ENCODE measurements at regions not wholly inside any gene's neighbourhood (a gene's known extent, or its start where the extent isn't known, plus 50 kb on each side); places are given as distances from the start of the nearest gene placed in this dataset.
"Not testable (repeated sequence)": the region's sequence is repeated elsewhere in the genome, so short reads cannot be mapped to it uniquely, and the experiment has no call there.

DNA sequence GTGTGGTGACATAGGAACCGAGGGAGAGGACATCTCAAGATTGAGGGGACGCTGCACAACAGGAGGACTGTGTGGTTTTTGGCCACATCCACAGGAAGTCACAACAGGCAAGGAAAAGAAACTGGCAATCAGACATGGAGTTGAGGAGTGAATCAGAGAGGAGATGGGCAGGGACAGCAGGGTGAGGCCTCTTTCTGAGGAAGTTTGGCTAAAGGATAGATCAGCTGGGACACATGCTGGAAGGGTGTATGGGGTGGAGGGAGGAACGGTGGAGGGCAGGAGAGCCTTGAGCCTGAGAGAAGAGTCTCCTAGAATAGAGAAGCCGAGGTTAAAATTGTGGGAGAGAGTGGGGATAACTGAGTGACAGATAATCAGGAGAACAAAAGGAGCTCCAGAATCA, 75.1 kb upstream of the CIDEA start:
- H3K4me2 ChIP-seq (ENCODE audit: low read depth, low read length) = peak overlapping the region; percentile 27; the same call in 1 of the 2 replicates
- ATAC-seq; H4K20me1 ChIP-seq (ENCODE audit: insufficient read depth, low read length); H3K27me3 ChIP-seq (ENCODE audit: control insufficient read depth in 1 of 2, insufficient read depth in 2 of 2, low read length in 2 of 2); FAIRE-seq; CTCF ChIA-PET (ENCODE audit: low intra/inter-chr PET ratio, low total read pairs); H3K9ac ChIP-seq (ENCODE audit: insufficient read depth, low read depth, low read length); H3K4me3 ChIP-seq (replicated peaks in 1 of 3; ENCODE audit: insufficient read depth in 1 of 3, low read depth in 2 of 3, low read length in 3 of 3); H3K79me2 ChIP-seq (ENCODE audit: insufficient read depth, low read length); POLR2A ChIA-PET; H3K9me3 ChIP-seq (ENCODE audit: low read length); DNase-seq (ENCODE audit: low spot score); intact Hi-C loops (cut with micrococcal nuclease; ENCODE audit: unreplicated experiment); H2AFZ ChIP-seq (ENCODE audit: low read length); H3K27ac ChIP-seq (ENCODE audit: extremely low read length, insufficient read depth, low read length); H3K36me3 ChIP-seq (replicated peaks in 1 of 2; ENCODE audit: control insufficient read depth in 1 of 2, insufficient read depth in 2 of 2, low read length in 2 of 2); in situ Hi-C loops (cut with HindIII; ENCODE audit: extremely low pct_ligation_motif_present, low pct_unique_long_range_greater_than_20kb); H3K4me1 ChIP-seq (ENCODE audit: insufficient read depth, low read length); BruUV-seq (replicated peaks): not testable (repeated sequence)
- 31% methylated on average over 4 of the region's 4 CpGs for WGBS (ENCODE audit: low lambda C conversion rate)

DNA sequence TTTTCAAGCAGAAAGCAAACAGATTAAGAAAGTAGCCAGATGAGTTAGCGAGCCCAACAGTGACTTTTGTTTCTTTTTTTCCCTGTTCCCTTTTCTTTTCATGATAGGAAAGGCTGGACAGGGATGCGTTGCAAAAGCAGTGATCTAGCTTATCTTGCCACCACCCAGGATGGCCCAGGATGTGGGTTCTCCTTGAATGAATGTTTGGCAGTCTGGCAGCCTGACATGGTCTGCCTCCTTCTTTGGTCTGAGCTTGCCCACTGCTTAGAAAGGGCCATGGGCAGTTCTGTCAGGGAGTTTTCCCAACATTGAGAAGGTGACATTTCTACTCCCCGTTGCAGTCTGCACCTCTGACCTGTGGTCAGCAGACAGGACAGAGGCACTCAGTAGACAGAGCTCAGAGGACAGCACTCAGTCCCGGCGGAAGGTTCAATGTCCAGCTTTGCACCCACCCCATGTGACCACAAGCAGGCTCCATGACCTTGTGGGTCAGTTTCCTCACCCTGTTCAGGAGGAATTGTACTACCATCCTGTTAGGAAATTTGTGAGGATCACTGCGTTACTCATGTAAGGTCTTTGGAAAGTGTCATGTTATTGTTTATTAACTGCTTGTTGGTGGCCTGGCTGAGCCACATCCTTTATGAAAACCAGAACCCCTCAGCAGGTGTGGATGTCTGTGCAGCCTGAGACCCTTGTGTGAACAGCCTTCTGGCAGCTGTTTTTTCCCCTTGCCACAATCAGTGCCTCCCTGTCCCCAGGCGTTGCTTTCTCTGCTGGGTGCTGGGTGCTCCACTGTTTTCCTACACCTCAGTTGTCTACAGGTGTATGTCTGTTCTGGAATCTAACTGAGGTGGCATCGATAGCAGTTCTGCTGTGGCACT, 74.2 kb upstream of the CIDEA start:
- ATAC-seq (peak; percentile 99), FAIRE-seq (peak; percentile 100)
- POLR2A ChIA-PET; in situ Hi-C loops (cut with HindIII; ENCODE audit: extremely low pct_ligation_motif_present, low pct_unique_long_range_greater_than_20kb); H3K9ac ChIP-seq (ENCODE audit: insufficient read depth, low read depth, low read length); H2AFZ ChIP-seq (ENCODE audit: low read length); DNase-seq (ENCODE audit: low spot score); H3K9me3 ChIP-seq (ENCODE audit: low read length); H3K4me3 ChIP-seq (replicated peaks in 1 of 3; ENCODE audit: insufficient read depth in 1 of 3, low read depth in 2 of 3, low read length in 3 of 3); CTCF ChIA-PET (ENCODE audit: low intra/inter-chr PET ratio, low total read pairs); intact Hi-C loops (cut with micrococcal nuclease; ENCODE audit: unreplicated experiment); H3K4me1 ChIP-seq (ENCODE audit: insufficient read depth, low read length); H4K20me1 ChIP-seq (ENCODE audit: insufficient read depth, low read length); H3K36me3 ChIP-seq (replicated peaks in 1 of 2; ENCODE audit: control insufficient read depth in 1 of 2, insufficient read depth in 2 of 2, low read length in 2 of 2); H3K27me3 ChIP-seq (ENCODE audit: control insufficient read depth in 1 of 2, insufficient read depth in 2 of 2, low read length in 2 of 2); BruUV-seq (replicated peaks); H3K79me2 ChIP-seq (ENCODE audit: insufficient read depth, low read length); H3K27ac ChIP-seq (ENCODE audit: extremely low read length, insufficient read depth, low read length): not testable (repeated sequence)
- 0% methylated on average over 1 of the region's 8 CpGs for WGBS (ENCODE audit: low lambda C conversion rate)
- peak overlapping the region; percentile 27; the same call in 1 of the 2 replicates for H3K4me2 ChIP-seq (ENCODE audit: low read depth, low read length)

DNA sequence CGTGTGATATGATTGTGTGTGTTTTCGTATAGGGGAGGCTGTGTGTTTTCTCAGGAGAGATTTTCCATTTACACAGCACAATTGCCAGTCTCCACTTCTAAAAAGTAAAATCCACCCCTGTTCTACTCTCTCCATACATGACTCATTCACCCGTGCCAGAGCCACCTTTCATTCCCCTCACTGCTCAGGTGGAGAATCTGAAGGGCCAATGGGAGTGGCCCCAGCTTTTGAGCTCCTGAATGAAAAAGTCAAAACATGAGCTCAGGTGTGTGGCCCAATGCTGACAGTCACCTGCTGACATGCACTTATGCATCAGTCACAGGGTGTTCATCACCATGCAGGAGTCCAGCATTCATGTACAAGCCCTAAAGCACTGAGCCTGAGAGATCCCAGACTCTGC, 55.4 kb upstream of the CIDEA start:
- BruUV-seq (replicated peaks); H2AFZ ChIP-seq (ENCODE audit: low read length); POLR2A ChIA-PET; H3K4me1 ChIP-seq (ENCODE audit: insufficient read depth, low read length); intact Hi-C loops (cut with micrococcal nuclease; ENCODE audit: unreplicated experiment); H3K27me3 ChIP-seq (ENCODE audit: control insufficient read depth in 1 of 2, insufficient read depth in 2 of 2, low read length in 2 of 2); H3K79me2 ChIP-seq (ENCODE audit: insufficient read depth, low read length); H3K9me3 ChIP-seq (ENCODE audit: low read length); H4K20me1 ChIP-seq (ENCODE audit: insufficient read depth, low read length); H3K9ac ChIP-seq (ENCODE audit: insufficient read depth, low read depth, low read length); H3K27ac ChIP-seq (ENCODE audit: extremely low read length, insufficient read depth, low read length); in situ Hi-C loops (cut with HindIII; ENCODE audit: extremely low pct_ligation_motif_present, low pct_unique_long_range_greater_than_20kb); H3K4me3 ChIP-seq (replicated peaks in 1 of 3; ENCODE audit: insufficient read depth in 1 of 3, low read depth in 2 of 3, low read length in 3 of 3); ATAC-seq; DNase-seq (ENCODE audit: low spot score); CTCF ChIA-PET (ENCODE audit: low intra/inter-chr PET ratio, low total read pairs); H3K36me3 ChIP-seq (replicated peaks in 1 of 2; ENCODE audit: control insufficient read depth in 1 of 2, insufficient read depth in 2 of 2, low read length in 2 of 2); FAIRE-seq; H3K4me2 ChIP-seq (ENCODE audit: low read depth, low read length): not testable (repeated sequence)
- 15% methylated on average over 3 of the region's 3 CpGs for WGBS (ENCODE audit: low lambda C conversion rate)

DNA sequence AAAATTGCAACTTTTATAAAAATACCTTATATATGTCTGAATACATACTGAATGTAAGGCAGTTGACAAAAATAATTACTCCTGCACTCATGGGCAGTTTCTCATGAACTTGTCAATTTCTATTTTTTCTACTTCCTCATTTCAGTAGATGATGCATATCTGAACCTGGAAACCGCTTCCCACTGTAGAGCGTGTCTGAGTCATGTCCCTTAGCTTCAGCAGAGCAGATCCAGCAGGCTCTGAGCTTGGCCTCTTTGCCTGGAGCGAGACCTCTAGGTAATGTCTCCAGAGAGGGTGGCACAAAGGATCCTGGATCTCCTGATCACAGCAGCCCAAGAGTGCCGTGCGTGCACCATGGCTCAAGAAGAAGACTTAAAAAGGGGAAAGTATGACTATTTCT, 54.0 kb upstream of the CIDEA start:
- CTCF ChIA-PET (ENCODE audit: low intra/inter-chr PET ratio, low total read pairs); POLR2A ChIA-PET; H3K4me1 ChIP-seq (ENCODE audit: insufficient read depth, low read length); DNase-seq (ENCODE audit: low spot score); H4K20me1 ChIP-seq (ENCODE audit: insufficient read depth, low read length); H3K27me3 ChIP-seq (ENCODE audit: control insufficient read depth in 1 of 2, insufficient read depth in 2 of 2, low read length in 2 of 2); H3K79me2 ChIP-seq (ENCODE audit: insufficient read depth, low read length); H3K27ac ChIP-seq (ENCODE audit: extremely low read length, insufficient read depth, low read length); H3K9me3 ChIP-seq (ENCODE audit: low read length); intact Hi-C loops (cut with micrococcal nuclease; ENCODE audit: unreplicated experiment); FAIRE-seq; ATAC-seq; H3K4me2 ChIP-seq (ENCODE audit: low read depth, low read length); BruUV-seq (replicated peaks); in situ Hi-C loops (cut with HindIII; ENCODE audit: extremely low pct_ligation_motif_present, low pct_unique_long_range_greater_than_20kb); H3K36me3 ChIP-seq (replicated peaks in 1 of 2; ENCODE audit: control insufficient read depth in 1 of 2, insufficient read depth in 2 of 2, low read length in 2 of 2); H2AFZ ChIP-seq (ENCODE audit: low read length); H3K4me3 ChIP-seq (replicated peaks in 1 of 3; ENCODE audit: insufficient read depth in 1 of 3, low read depth in 2 of 3, low read length in 3 of 3); H3K9ac ChIP-seq (ENCODE audit: insufficient read depth, low read depth, low read length): not testable (repeated sequence)
- 43% methylated on average over 5 of the region's 5 CpGs for WGBS (ENCODE audit: low lambda C conversion rate)
